DOHH2 (cell line): ENCODE measurements at regions not wholly inside any gene's neighbourhood (a gene's known extent, or its start where the extent isn't known, plus 50 kb on each side); places are given as distances from the start of the nearest gene placed in this dataset.

Source experiments
- H3F3A ChIP-seq: fragments of 200-600 bp; sonication (generic), shearing (Covaris generic); 2 replicates; pipeline ENCODE4 v1.6.0; 2016; ENCODE audit warnings: antibody characterized with exemption, mild to moderate bottlenecking; ENCODE audit not compliant: control insufficient read depth, insufficient read depth
- H3K27ac ChIP-seq: fragments of 200-600 bp; sonication (generic); 2 replicates; pipeline ENCODE4 v1.5.1; 2014; ENCODE audit warnings: low read depth, mild to moderate bottlenecking, low read length, moderate library complexity
- H3K27me3 ChIP-seq: fragments of 200-600 bp; sonication (generic); 2 replicates; pipeline ENCODE4 v1.6.1; 2014; ENCODE audit warnings: mild to moderate bottlenecking, low read length, mixed read lengths; ENCODE audit not compliant: control insufficient read depth
- H3K36me3 ChIP-seq: fragments of 200-600 bp; sonication (generic); 2 replicates; pipeline ENCODE4 v1.6.1; 2014; ENCODE audit warnings: mild to moderate bottlenecking, low read length, moderate library complexity, mixed read lengths; ENCODE audit not compliant: control insufficient read depth
- H3K4me1 ChIP-seq: fragments of 200-600 bp; sonication (generic); 2 replicates; pipeline ENCODE4 v1.6.1; 2014; ENCODE audit warnings: mild to moderate bottlenecking, low read length, mixed read lengths; ENCODE audit not compliant: control insufficient read depth
- H3K4me2 ChIP-seq: fragments of 200-600 bp; sonication (generic); 2 replicates; pipeline ENCODE4 v1.6.0; 2014; ENCODE audit warnings: mild to moderate bottlenecking, low read length, moderate library complexity
- H3K4me3 ChIP-seq: fragments of 200-600 bp; sonication (generic); 2 replicates; pipeline ENCODE4 v1.5.1; 2014; ENCODE audit warnings: mild to moderate bottlenecking, low read length, mixed read lengths
- H3K79me2 ChIP-seq: fragments of 200-600 bp; sonication (generic); 2 replicates; pipeline ENCODE4 v1.6.1; 2014; ENCODE audit warnings: mild to moderate bottlenecking, low read length, mixed read lengths; ENCODE audit not compliant: control insufficient read depth
- H3K9me2 ChIP-seq: fragments of 200-600 bp; sonication (generic); replicated peaks from 2 replicates; pipeline ENCODE4 v1.6.1; 2014; ENCODE audit warnings: mild to moderate bottlenecking, low read length, mixed read lengths; ENCODE audit not compliant: control insufficient read depth
- H3K9me3 ChIP-seq: fragments of 200-600 bp; sonication (generic); 2 replicates; pipeline ENCODE4 v1.6.1; 2014; ENCODE audit warnings: antibody characterized with exemption, low read length, mixed read lengths; ENCODE audit not compliant: control insufficient read depth, insufficient read depth
- H4K20me1 ChIP-seq: fragments of 200-600 bp; sonication (generic); 2 replicates; pipeline ENCODE4 v1.6.0; 2014; ENCODE audit warnings: low read depth, mild to moderate bottlenecking, antibody characterized with exemption, low read length, moderate library complexity; ENCODE audit not compliant: control insufficient read depth, insufficient read depth
- CTCF ChIP-seq: fragments of 200-600 bp; sonication (generic); IDR thresholded peaks from one replicate; pipeline ENCODE4 v1.5.1; 2014; ENCODE audit warnings: antibody characterized with exemption, mild to moderate bottlenecking, low read depth, low read length; ENCODE audit not compliant: poor library complexity, severe bottlenecking
- EZH2phosphoT487 ChIP-seq: fragments of 200-600 bp; sonication (generic); IDR thresholded peaks from 2 replicates; pipeline ENCODE4 v1.6.1; 2017; ENCODE audit warnings: borderline replicate concordance, mild to moderate bottlenecking, antibody characterized with exemption, low read length, moderate library complexity, mixed read lengths

GRCh38 chr5:158433634-158434033, 574.7 kb upstream of the CLINT1 start:
- H3K79me2 ChIP-seq = no peaks in the 10 kb centered on the region
- 0 out of 2 replicates have a peak, but pooled peaks cover 3% of the 10 kb centered on the region for H3F3A ChIP-seq
- H3K4me2 ChIP-seq = no peak overlapping the region
- H4K20me1 ChIP-seq = no peaks in the 10 kb centered on the region
- H3K9me3 ChIP-seq = peaks cover 5% of the 10 kb centered on the region; the same call in 1 of the 2 replicates
- peaks cover 65% of the 10 kb centered on the region for H3K4me1 ChIP-seq
- TF ChIP-seq CTCF (no peak), EZH2phosphoT487 (no peak)
- H3K27me3 ChIP-seq = no peaks in the 10 kb centered on the region
- no peaks in the 10 kb centered on the region for H3K9me2 ChIP-seq
- H3K27ac ChIP-seq = no peak overlapping the region
- no peak overlapping the region for H3K4me3 ChIP-seq
- 0 out of 2 replicates have a peak, but pooled peaks cover 5% of the 10 kb centered on the region for H3K36me3 ChIP-seq

GRCh38 chr5:158431369-158432029, 572.6 kb upstream of the CLINT1 start:
- H3K36me3 ChIP-seq = 0 out of 2 replicates have a peak, but pooled peaks cover 4% of the 10 kb centered on the region
- H3K9me3 ChIP-seq = peaks cover 5% of the 10 kb centered on the region; the same call in 1 of the 2 replicates
- H3K27me3 ChIP-seq = no peaks in the 10 kb centered on the region
- H3K27ac ChIP-seq = no peak overlapping the region
- H4K20me1 ChIP-seq = no peaks in the 10 kb centered on the region
- H3K79me2 ChIP-seq = no peaks in the 10 kb centered on the region
- peaks cover 57% of the 10 kb centered on the region for H3K4me1 ChIP-seq
- no peak overlapping the region for H3K4me3 ChIP-seq
- no peaks in the 10 kb centered on the region for H3K9me2 ChIP-seq
- no peak for TF ChIP-seq CTCF
- TF ChIP-seq EZH2phosphoT487 = no peak
- no peak overlapping the region for H3K4me2 ChIP-seq
- H3F3A ChIP-seq = no peaks in the 10 kb centered on the region

- no peak overlapping the region for H3K27ac ChIP-seq
- H3K79me2 ChIP-seq = no peaks in the 10 kb centered on the region
- H3K27me3 ChIP-seq = no peaks in the 10 kb centered on the region
- peaks cover 5% of the 10 kb centered on the region; the same call in 1 of the 2 replicates for H3K9me3 ChIP-seq
- TF ChIP-seq CTCF (no peak), EZH2phosphoT487 (no peak)
- no peaks in the 10 kb centered on the region for H4K20me1 ChIP-seq
- no peaks in the 10 kb centered on the region for H3K36me3 ChIP-seq
- no peaks in the 10 kb centered on the region for H3F3A ChIP-seq
- no peak overlapping the region for H3K4me2 ChIP-seq
- H3K4me3 ChIP-seq = no peak overlapping the region
- peaks cover 50% of the 10 kb centered on the region for H3K4me1 ChIP-seq
- no peaks in the 10 kb centered on the region for H3K9me2 ChIP-seq
Observed at GRCh38 chr5:158430798-158431167, 571.8 kb upstream of the CLINT1 start.
